NAMALWA (cell line): ENCODE measurements at regions not wholly inside any gene's neighbourhood (a gene's known extent, or its start where the extent isn't known, plus 50 kb on each side); places are given as distances from the start of the nearest gene placed in this dataset.
"Not testable (repeated sequence)": the region's sequence is repeated elsewhere in the genome, so short reads cannot be mapped to it uniquely, and the experiment has no call there.

ENCODE experiments used
- DNase-seq: peaks from one replicate; pipeline ENCODE4 v3.0.0-alpha.2; 2015; ENCODE audit warnings: low spot score

- no peak for DNase-seq
These were observed 515.3 kb downstream of the JRKL start for GRCh38 chr11:96905143-96905542.

- DNase-seq, result no peak
These were observed 515.9 kb downstream of the JRKL start for GRCh38 chr11:96905663-96906062.

GRCh38 chr11:96906476-96906875 is 516.7 kb downstream of the JRKL start:
- no peak for DNase-seq

GRCh38 chr11:96925862-96926261 is 536.0 kb downstream of the JRKL start:
- DNase-seq, result no peak

GRCh38 chr11:96940227-96940626 is 550.4 kb downstream of the JRKL start:
- no peak for DNase-seq

GRCh38 chr11:96942855-96943254 is 553.0 kb downstream of the JRKL start:
- no peak for DNase-seq

GRCh38 chr11:96943970-96944369 is 554.2 kb downstream of the JRKL start:
- DNase-seq, result no peak

GRCh38 chr11:96948066-96948465 is 558.3 kb downstream of the JRKL start:
- DNase-seq, result no peak

GRCh38 chr11:96949464-96949863 is 559.7 kb downstream of the JRKL start:
- DNase-seq, result no peak

- no peak for DNase-seq
These were observed 564.9 kb downstream of the JRKL start for GRCh38 chr11:96954587-96955242.

- no peak for DNase-seq
These were observed 570.7 kb downstream of the JRKL start for GRCh38 chr11:96960476-96960875.

- DNase-seq, result no peak
These were observed 571.1 kb downstream of the JRKL start for GRCh38 chr11:96960926-96961325.

- DNase-seq, result no peak
These were observed 572.1 kb downstream of the JRKL start for GRCh38 chr11:96961931-96962330.

- DNase-seq, result no peak
These were observed 573.6 kb downstream of the JRKL start for GRCh38 chr11:96963375-96963774.

GRCh38 chr11:96964661-96965060 is 574.8 kb downstream of the JRKL start:
- no peak for DNase-seq

GRCh38 chr11:96967616-96968015 is 577.8 kb downstream of the JRKL start:
- DNase-seq, result no peak

GRCh38 chr11:96969251-96969650 is 579.4 kb downstream of the JRKL start:
- no peak for DNase-seq

- DNase-seq, result no peak
These were observed 588.9 kb downstream of the JRKL start for GRCh38 chr11:96978751-96979150.

- no peak for DNase-seq
These were observed 596.7 kb downstream of the JRKL start for GRCh38 chr11:96986516-96986915.

- no peak for DNase-seq
These were observed 601.1 kb downstream of the JRKL start for GRCh38 chr11:96990914-96991313.

- DNase-seq, result no peak
These were observed 610.7 kb downstream of the JRKL start for GRCh38 chr11:97000481-97000880.

GRCh38 chr11:97007283-97007682 is 617.5 kb downstream of the JRKL start:
- DNase-seq, result no peak

GRCh38 chr11:97009613-97010012 is 619.8 kb downstream of the JRKL start:
- no peak for DNase-seq

GRCh38 chr11:97010997-97011396 is 621.2 kb downstream of the JRKL start:
- DNase-seq, result not testable (repeated sequence)

- DNase-seq, result no peak
These were observed 625.5 kb downstream of the JRKL start for GRCh38 chr11:97015327-97015726.
